Heart left ventricle (tissue), 16 donors: ENCODE measurements at regions not wholly inside any gene's neighbourhood (a gene's known extent, or its start where the extent isn't known, plus 50 kb on each side); places are given as distances from the start of the nearest gene placed in this dataset.

Source experiments
- ATAC-seq, 4 donors: fragments of 200-7000 bp; cut with Tn5 transposase; one replicate each; pipeline ENCODE4 v1.9.1; 2020 to 2022; ENCODE audit warnings: moderate library complexity in 4 of 4, mild to moderate bottlenecking in 3 of 4, moderate number of reproducible peaks in 1 of 4
- DNase-seq, 5 donors: peaks; one replicate each; pipeline ENCODE4 v3.0.0-alpha.2; 2020
- H3K27ac ChIP-seq, 12 donors: fragments of 200-600 bp; sonication (generic) in 4 of 12; one replicate each; pipeline versions ENCODE4 v1.5.0 to v1.8.0; 2016 to 2022; ENCODE audit warnings: mild to moderate bottlenecking in 2 of 12
- H3K27me3 ChIP-seq, 9 donors: fragments of 200-600 bp; sonication (generic) in 2 of 9; one replicate each; pipeline versions ENCODE4 v1.5.1 to v1.8.0; 2016 to 2022; ENCODE audit warnings: mild to moderate bottlenecking in 3 of 9
- H3K36me3 ChIP-seq, 9 donors: fragments of 200-600 bp; sonication (generic) in 2 of 9; one replicate each; pipeline versions ENCODE4 v1.5.0 to v1.8.0; 2018 to 2022; ENCODE audit warnings: mild to moderate bottlenecking in 2 of 9
- H3K4me1 ChIP-seq, 12 donors: fragments of 200-600 bp; sonication (generic) in 4 of 12; one replicate each; pipeline versions ENCODE4 v1.5.0 to v1.8.0; 2016 to 2022; ENCODE audit warnings: mild to moderate bottlenecking in 3 of 12
- H3K4me3 ChIP-seq, 12 donors: fragments of 200-600 bp; sonication (generic) in 4 of 12; one replicate each; pipeline versions ENCODE4 v1.5.0 to v1.8.0; 2017 to 2022; ENCODE audit warnings: mild to moderate bottlenecking in 9 of 12, moderate library complexity in 4 of 12
- H3K9me3 ChIP-seq, 12 donors: fragments of 200-600 bp; sonication (generic) in 4 of 12; one replicate each; pipeline versions ENCODE4 v1.5.0 to v1.8.0; 2016 to 2022; ENCODE audit warnings: mild to moderate bottlenecking in 1 of 12
- POLR2A ChIP-seq, 2 donors: fragments of 450-650 bp; IDR thresholded peaks; one replicate each; pipeline ENCODE4 v1.6.1; 2017; ENCODE audit warnings: antibody characterized with exemption in 2 of 2, mild to moderate bottlenecking in 2 of 2, moderate library complexity in 2 of 2
- WGBS, 4 donors: extraction: QIAGEN DNeasy Blood & Tissue Kit in 2 of 4; methylation state at CpG; one replicate each; pipeline versions ENCODE4 v1.1.5 to v1.1.7; 2013 to 2018; 5-methylcytosine and 5-hydroxymethylcytosine counted together
- intact Hi-C, 10 donors: fragments of 100-400 bp; cut with DNase I; formaldehyde crosslinking; loops; one replicate each; pipeline versions ENCODE4 v1.11.1 to v1.14.2; 2022
- TF ChIP-seq, protein P1 (sequence below), 12 donors: fragments of 200-600 bp; sonication (generic) in 4 of 12; IDR thresholded peaks; one replicate each; pipeline versions ENCODE4 v1.5.0 to v1.8.0; 2018 to 2022; ENCODE audit warnings: antibody characterized with exemption in 12 of 12, mild to moderate bottlenecking in 5 of 12
- donor health status: ischemic (EF 13 %, LVEDD 7.1; RV severe dilation, severe dysfunction).
- donor health status: healthy with polysubstance abuse.
- donor health status: DM: no; HTN: yes; CAD: no.
- donor health status: DM: no; HTN: no; CAD: no.
- donor health status: ischemic (EF 25% LVEDD 6.9; RV normal size, moderate dysfunction).
- donor health status: ischemic (EF 25% LVEDD 5.7; RV mildly dilated, moderate dysfunction).
- donor health status: healthy.
- donor health status: DM: yes; HTN: yes; CAD: no.
- donor health status: ischemic (EF 35%, LVEDD 5.7; RV mildly dilated, moderate dysfunction).
- donor health status: nonischemic (EF 11% LVEDD 7.7; RV severe dilation, severe dysfunction).
- donor health status: DM: yes; HTN: yes; CAD: no.
- donor health status: PGD.
- donor health status: ischemic (EF 29% LVEDD 5.4; RV normal size, mild dysfunction).
- donor health status: nonischemic (EF 23%, LVEDD 6.1; RV moderate dilation, normal function).

GRCh38 chr7:80977751-80978150 is 58.9 kb upstream of the SEMA3C start:
- no peak for ATAC-seq
- no peaks in the 10 kb centered on the region for H3K27me3 ChIP-seq
- H3K9me3 ChIP-seq, result peaks cover 0 to 29% (median 0%) of the 10 kb centered on the region in 12 donors
- WGBS, 4 donors, result 42 to 64% (median 57%) methylated on average over 1 of the region's 1 CpG
- H3K27ac ChIP-seq, result no peak overlapping the region
- no peak overlapping the region for H3K4me3 ChIP-seq
- TF ChIP-seq POLR2A (IDR thresholded peaks at IDR 0.05), result no peak
- TF ChIP-seq, protein P1, sequence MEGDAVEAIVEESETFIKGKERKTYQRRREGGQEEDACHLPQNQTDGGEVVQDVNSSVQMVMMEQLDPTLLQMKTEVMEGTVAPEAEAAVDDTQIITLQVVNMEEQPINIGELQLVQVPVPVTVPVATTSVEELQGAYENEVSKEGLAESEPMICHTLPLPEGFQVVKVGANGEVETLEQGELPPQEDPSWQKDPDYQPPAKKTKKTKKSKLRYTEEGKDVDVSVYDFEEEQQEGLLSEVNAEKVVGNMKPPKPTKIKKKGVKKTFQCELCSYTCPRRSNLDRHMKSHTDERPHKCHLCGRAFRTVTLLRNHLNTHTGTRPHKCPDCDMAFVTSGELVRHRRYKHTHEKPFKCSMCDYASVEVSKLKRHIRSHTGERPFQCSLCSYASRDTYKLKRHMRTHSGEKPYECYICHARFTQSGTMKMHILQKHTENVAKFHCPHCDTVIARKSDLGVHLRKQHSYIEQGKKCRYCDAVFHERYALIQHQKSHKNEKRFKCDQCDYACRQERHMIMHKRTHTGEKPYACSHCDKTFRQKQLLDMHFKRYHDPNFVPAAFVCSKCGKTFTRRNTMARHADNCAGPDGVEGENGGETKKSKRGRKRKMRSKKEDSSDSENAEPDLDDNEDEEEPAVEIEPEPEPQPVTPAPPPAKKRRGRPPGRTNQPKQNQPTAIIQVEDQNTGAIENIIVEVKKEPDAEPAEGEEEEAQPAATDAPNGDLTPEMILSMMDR (IDR thresholded peaks at IDR 0.05), result no peak
- intact Hi-C loops, result no loop called here
- no peaks in the 10 kb centered on the region for H3K36me3 ChIP-seq
- no peaks in the 10 kb centered on the region for H3K4me1 ChIP-seq
- DNase-seq, result no peak

GRCh38 chr7:80974396-80975358 is 55.8 kb upstream of the SEMA3C start:
- H3K36me3 ChIP-seq, result no peaks in the 10 kb centered on the region
- ATAC-seq (no peak), DNase-seq (no peak)
- WGBS, 4 donors, result 86 to 92% (median 88%) methylated on average over 21 to 22 of the region's 22 CpGs
- TF ChIP-seq POLR2A (IDR thresholded peaks at IDR 0.05), result no peak
- TF ChIP-seq, protein P1 (IDR thresholded peaks at IDR 0.05), result no peak
- H3K27ac ChIP-seq, result no peak overlapping the region
- H3K4me3 ChIP-seq, result no peak overlapping the region
- H3K27me3 ChIP-seq, result no peaks in the 10 kb centered on the region
- H3K4me1 ChIP-seq, result no peaks in the 10 kb centered on the region
- peaks cover 0 to 29% (median 0%) of the 10 kb centered on the region in 12 donors for H3K9me3 ChIP-seq
- intact Hi-C loops, result no loop called here

GRCh38 chr7:80971225-80971624 is 52.4 kb upstream of the SEMA3C start:
- H3K4me3 ChIP-seq, result no peak overlapping the region
- no peak overlapping the region for H3K27ac ChIP-seq
- peaks cover 0 to 5% (median 0%) of the 10 kb centered on the region in 12 donors for H3K9me3 ChIP-seq
- ATAC-seq (no peak), DNase-seq (no peak)
- intact Hi-C loops, result no loop called here
- no peaks in the 10 kb centered on the region for H3K27me3 ChIP-seq
- H3K4me1 ChIP-seq, result no peaks in the 10 kb centered on the region
- 82 to 91% (median 88%) methylated on average over 6 of the region's 6 CpGs for WGBS, 4 donors
- TF ChIP-seq, protein P1 (IDR thresholded peaks at IDR 0.05), result no peak
- no peak for TF ChIP-seq POLR2A (IDR thresholded peaks at IDR 0.05)
- no peaks in the 10 kb centered on the region for H3K36me3 ChIP-seq
